DND-41 (cell line): ENCODE measurements at regions not wholly inside any gene's neighbourhood (a gene's known extent, or its start where the extent isn't known, plus 50 kb on each side); places are given as distances from the start of the nearest gene placed in this dataset.

Experiments
- CTCF ChIP-seq: IDR thresholded peaks from 2 replicates; pipeline ENCODE4 v1.5.1; 2012; ENCODE audit warnings: borderline replicate concordance, low read length, moderate library complexity, mild to moderate bottlenecking; ENCODE audit not compliant: poor library complexity, severe bottlenecking; ENCODE audit errors: extremely low read depth
- EZH2 ChIP-seq: IDR thresholded peaks from 3 replicates; pipeline ENCODE4 v1.6.1; 2012; ENCODE audit warnings: borderline replicate concordance, low read depth, mild to moderate bottlenecking, moderate library complexity, low read length, inconsistent platforms; ENCODE audit not compliant: severe bottlenecking

GRCh38 chr18:68427951-68428401 lies 286.9 kb downstream of the TMX3 start:
- no peak for TF ChIP-seq EZH2
- TF ChIP-seq CTCF, result no peak
